Body of pancreas (tissue), 4 donors: ENCODE measurements at regions not wholly inside any gene's neighbourhood (a gene's known extent, or its start where the extent isn't known, plus 50 kb on each side); places are given as distances from the start of the nearest gene placed in this dataset.

Experiments
- CTCF ChIP-seq, 7 experiments: fragments of 450-650 bp in 4 of 7; fragments of 200-600 bp in 3 of 7; sonication (generic) in 3 of 7; IDR thresholded peaks; one replicate each; pipeline ENCODE4 v1.5.1; 2016 to 2019; ENCODE audit warnings: antibody characterized with exemption in 7 of 7
- POLR2A ChIP-seq, 3 donors: fragments of 450-650 bp; IDR thresholded peaks; one replicate each; pipeline ENCODE4 v1.6.1; 2016; ENCODE audit warnings: antibody characterized with exemption in 3 of 3, mild to moderate bottlenecking in 2 of 3

GRCh38 chr1:23620605-23621004 lies 61.3 kb upstream of the ID3 start:
- TF ChIP-seq POLR2A (IDR thresholded peaks at IDR 0.05) (no peak), CTCF (IDR thresholded peaks at IDR 0.05) (no peak)
